GM21381 (cell line): ENCODE measurements at regions not wholly inside any gene's neighbourhood (a gene's known extent, or its start where the extent isn't known, plus 50 kb on each side); places are given as distances from the start of the nearest gene placed in this dataset.
"Not testable (repeated sequence)": the region's sequence is repeated elsewhere in the genome, so short reads cannot be mapped to it uniquely, and the experiment has no call there.

Experiments
- ATAC-seq: cut with Tn5 transposase; IDR thresholded peaks from one replicate; pipeline ENCODE4 v1.9.1; 2021; ENCODE audit warnings: mild to moderate bottlenecking, moderate library complexity; ENCODE audit not compliant: unreplicated experiment

- no peak for ATAC-seq
These were observed 265.8 kb downstream of the MED10 start for GRCh38 chr5:6112538-6112937.

GRCh38 chr5:6112125-6112524, 266.2 kb downstream of the MED10 start:
- no peak for ATAC-seq

- ATAC-seq: no peak
These were observed 267.2 kb downstream of the MED10 start for GRCh38 chr5:6111131-6111530.

- no peak for ATAC-seq
These were observed 267.8 kb downstream of the MED10 start for GRCh38 chr5:6110441-6111005.

GRCh38 chr5:6108981-6109825, 269.1 kb downstream of the MED10 start:
- no peak for ATAC-seq

- ATAC-seq: no peak
These were observed 269.9 kb downstream of the MED10 start for GRCh38 chr5:6108540-6108848.

GRCh38 chr5:6107675-6108539, 270.4 kb downstream of the MED10 start:
- ATAC-seq: no peak

- ATAC-seq: no peak
These were observed 271.6 kb downstream of the MED10 start for GRCh38 chr5:6106756-6107155.

GRCh38 chr5:6105320-6105719, 273.0 kb downstream of the MED10 start:
- no peak for ATAC-seq

- no peak for ATAC-seq
These were observed 282.2 kb downstream of the MED10 start for GRCh38 chr5:6096101-6096500.

- ATAC-seq: not testable (repeated sequence)
These were observed 284.2 kb downstream of the MED10 start for GRCh38 chr5:6094180-6094579.

- ATAC-seq: no peak
These were observed 287.5 kb downstream of the MED10 start for GRCh38 chr5:6090838-6091237.

GRCh38 chr5:6090079-6090654, 288.2 kb downstream of the MED10 start:
- ATAC-seq: no peak

GRCh38 chr5:6088706-6089105, 289.6 kb downstream of the MED10 start:
- no peak for ATAC-seq

GRCh38 chr5:6087576-6087975, 290.8 kb downstream of the MED10 start:
- no peak for ATAC-seq

GRCh38 chr5:6086871-6087270, 291.5 kb downstream of the MED10 start:
- ATAC-seq: no peak

- ATAC-seq: no peak
These were observed 292.9 kb downstream of the MED10 start for GRCh38 chr5:6085341-6085860.

- no peak for ATAC-seq
These were observed 293.5 kb downstream of the MED10 start for GRCh38 chr5:6084836-6085235.

- no peak for ATAC-seq
These were observed 294.0 kb downstream of the MED10 start for GRCh38 chr5:6084376-6084775.

- no peak for ATAC-seq
These were observed 294.9 kb downstream of the MED10 start for GRCh38 chr5:6083311-6083978.

GRCh38 chr5:6082685-6083084, 295.7 kb downstream of the MED10 start:
- no peak for ATAC-seq
